AG09309 (cell line): ENCODE measurements at regions not wholly inside any gene's neighbourhood (a gene's known extent, or its start where the extent isn't known, plus 50 kb on each side); places are given as distances from the start of the nearest gene placed in this dataset.

Source experiments
- DNase-seq: peaks from one replicate; pipeline ENCODE4 v3.0.0-alpha.2; 2010; ENCODE audit warnings: low read depth
- H3K4me3 ChIP-seq: 2 replicates; pipeline ENCODE4 v1.5.1; 2011; ENCODE audit warnings: mild to moderate bottlenecking, low read depth, low read length, moderate library complexity; ENCODE audit not compliant: control insufficient read depth
- TF ChIP-seq, protein P1 (sequence below): IDR thresholded peaks from 2 replicates; pipeline ENCODE4 v1.5.1; 2011; ENCODE audit warnings: mild to moderate bottlenecking, low read depth, low read length, inconsistent platforms; ENCODE audit not compliant: insufficient read depth, control insufficient read depth; ENCODE audit errors: missing control alignments

DNA sequence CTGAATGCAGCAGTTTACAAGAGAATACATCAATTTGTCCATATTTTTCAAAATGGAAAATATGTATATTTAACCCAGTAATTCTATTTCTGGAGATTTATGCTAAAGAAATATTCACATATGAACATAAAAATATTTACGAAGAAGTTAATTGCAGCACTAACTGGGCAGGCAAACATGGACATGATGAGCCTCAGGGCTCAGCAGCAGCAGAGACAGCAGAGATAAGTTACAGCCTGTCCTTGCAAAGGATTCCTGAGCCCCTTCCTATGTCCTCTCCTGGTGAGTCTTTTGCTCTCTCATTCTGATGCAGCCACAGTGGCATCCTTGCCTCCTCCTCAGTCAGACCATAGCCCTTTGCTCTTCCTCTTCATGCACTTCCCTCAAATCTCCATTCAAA, 680.6 kb upstream of the CPEB2 start:
- no peak for DNase-seq
- H3K4me3 ChIP-seq: no peak overlapping the region
- TF ChIP-seq, protein P1, sequence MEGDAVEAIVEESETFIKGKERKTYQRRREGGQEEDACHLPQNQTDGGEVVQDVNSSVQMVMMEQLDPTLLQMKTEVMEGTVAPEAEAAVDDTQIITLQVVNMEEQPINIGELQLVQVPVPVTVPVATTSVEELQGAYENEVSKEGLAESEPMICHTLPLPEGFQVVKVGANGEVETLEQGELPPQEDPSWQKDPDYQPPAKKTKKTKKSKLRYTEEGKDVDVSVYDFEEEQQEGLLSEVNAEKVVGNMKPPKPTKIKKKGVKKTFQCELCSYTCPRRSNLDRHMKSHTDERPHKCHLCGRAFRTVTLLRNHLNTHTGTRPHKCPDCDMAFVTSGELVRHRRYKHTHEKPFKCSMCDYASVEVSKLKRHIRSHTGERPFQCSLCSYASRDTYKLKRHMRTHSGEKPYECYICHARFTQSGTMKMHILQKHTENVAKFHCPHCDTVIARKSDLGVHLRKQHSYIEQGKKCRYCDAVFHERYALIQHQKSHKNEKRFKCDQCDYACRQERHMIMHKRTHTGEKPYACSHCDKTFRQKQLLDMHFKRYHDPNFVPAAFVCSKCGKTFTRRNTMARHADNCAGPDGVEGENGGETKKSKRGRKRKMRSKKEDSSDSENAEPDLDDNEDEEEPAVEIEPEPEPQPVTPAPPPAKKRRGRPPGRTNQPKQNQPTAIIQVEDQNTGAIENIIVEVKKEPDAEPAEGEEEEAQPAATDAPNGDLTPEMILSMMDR: no peak

DNA sequence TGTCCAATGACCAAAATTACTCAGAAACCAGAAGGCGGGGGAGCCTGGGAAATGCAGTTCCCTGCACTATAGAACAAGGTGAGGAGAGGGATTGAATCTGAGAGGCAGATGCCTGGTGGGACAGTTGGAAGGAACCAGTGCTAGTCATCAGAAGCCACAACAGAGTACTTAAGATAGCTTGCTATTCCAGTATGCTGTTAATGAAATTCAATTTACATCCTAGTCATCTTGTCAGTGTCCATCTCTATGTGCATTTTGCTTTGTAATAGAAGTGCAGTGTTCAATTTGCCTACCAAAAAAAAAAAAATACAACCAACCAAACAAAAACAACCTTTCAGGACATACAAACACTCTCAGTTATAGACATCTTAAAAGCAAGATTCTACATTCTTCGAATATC, 679.1 kb upstream of the CPEB2 start:
- DNase-seq: no peak
- H3K4me3 ChIP-seq: no peak overlapping the region
- TF ChIP-seq, protein P1: no peak

DNA sequence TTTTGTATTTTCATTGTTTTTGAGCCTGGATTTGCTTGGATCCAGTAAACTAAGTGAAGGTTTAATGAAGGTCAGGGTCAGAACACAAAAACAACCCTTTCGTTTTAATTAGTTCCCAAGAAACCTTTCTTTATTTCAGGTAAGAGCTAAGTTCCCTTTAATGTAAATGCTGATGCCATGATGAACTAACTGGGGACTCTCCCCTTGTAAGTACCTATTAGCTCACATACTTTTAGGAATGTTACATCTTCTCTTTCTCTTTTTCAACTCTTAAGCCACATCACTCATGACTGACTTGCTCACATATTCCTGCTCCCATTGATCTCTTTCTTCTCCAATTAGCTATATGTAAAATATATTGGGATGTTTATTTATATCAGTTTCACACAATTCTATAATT, 673.1 kb upstream of the CPEB2 start:
- TF ChIP-seq, protein P1: no peak
- H3K4me3 ChIP-seq: no peak overlapping the region
- DNase-seq: no peak

DNA sequence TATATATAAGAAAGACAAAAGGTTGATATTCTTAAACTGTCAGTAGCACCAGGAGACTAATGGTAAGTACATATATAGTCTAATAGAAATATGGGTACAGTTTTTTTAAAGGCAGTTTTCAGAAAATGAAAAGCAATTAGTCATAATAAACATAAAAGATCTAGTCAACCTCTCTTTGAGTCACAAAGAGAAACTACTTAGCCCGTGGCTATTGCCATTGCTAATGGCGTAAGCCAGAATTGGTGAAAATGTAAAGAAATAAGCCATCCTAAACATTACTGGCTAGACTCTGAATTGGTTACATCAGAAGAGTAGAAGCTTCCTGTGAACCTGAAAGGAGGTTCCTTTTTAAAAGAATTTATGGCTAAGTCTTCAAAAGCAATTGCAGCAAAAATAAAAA, 668.7 kb upstream of the CPEB2 start:
- no peak overlapping the region for H3K4me3 ChIP-seq
- DNase-seq: no peak
- TF ChIP-seq, protein P1: no peak

DNA sequence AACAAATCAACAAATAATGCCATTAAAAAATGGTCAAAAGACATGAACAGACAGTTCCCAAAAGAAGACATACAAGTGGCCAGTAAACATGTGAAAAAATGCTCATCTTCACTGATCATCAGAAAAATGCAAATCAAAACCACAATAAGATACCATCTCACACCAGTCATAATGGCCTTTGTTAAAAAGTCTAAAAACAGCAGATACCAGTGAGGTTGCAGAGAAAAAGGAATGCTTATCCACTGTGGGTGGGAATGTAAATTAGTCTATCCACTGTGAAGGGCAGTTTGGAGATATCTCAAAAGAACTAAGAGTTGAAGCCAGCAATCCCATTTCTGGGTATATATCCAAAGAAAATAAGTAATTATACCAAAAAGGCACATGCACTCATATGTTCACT, 668.1 kb upstream of the CPEB2 start:
- DNase-seq: no peak
- TF ChIP-seq, protein P1: no peak
- H3K4me3 ChIP-seq: no peak overlapping the region

DNA sequence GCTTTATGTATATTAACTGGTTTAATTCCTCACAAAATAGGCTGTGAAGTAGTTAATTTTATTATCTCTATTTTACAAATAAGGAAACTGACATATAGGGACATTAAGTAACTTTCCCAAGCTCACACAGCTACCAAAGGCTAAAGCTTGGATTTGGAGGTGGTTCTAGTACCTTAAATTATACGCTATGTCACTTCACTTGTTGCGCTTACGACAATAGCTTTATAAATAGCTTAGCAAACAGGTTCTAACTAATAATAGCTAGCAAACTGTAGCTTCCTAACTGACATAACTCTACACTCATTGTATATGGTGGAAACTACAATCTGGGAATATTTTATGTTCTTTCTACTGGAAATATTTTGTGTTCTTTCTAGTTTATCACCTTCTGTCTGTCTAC, 666.4 kb upstream of the CPEB2 start:
- H3K4me3 ChIP-seq: no peak overlapping the region
- TF ChIP-seq, protein P1: no peak
- DNase-seq: no peak

DNA sequence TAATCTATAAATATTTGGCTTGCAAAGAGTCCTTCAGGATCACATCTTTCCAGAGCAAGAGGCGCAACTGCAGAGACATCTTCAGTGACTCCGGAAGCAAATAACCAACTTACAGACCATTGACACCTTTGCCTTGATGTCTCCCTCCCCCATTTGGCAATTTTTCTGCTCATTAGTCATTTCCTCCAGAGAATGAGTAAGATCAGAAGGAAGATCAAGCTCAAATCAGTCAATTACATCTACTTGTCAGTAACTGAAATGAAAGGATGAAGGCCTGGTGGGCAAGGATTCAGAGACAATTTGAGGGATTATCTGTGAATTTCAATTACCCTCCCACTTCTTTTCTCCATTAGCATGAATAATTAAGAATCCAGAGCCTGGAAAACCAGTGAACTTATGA, 665.6 kb upstream of the CPEB2 start:
- DNase-seq: no peak
- TF ChIP-seq, protein P1: no peak
- H3K4me3 ChIP-seq: no peak overlapping the region
